ENCODE measurements at regions not wholly inside any gene's neighbourhood (a gene's known extent, or its start where the extent isn't known, plus 50 kb on each side); places are given as distances from the start of the nearest gene placed in this dataset.

DNA sequence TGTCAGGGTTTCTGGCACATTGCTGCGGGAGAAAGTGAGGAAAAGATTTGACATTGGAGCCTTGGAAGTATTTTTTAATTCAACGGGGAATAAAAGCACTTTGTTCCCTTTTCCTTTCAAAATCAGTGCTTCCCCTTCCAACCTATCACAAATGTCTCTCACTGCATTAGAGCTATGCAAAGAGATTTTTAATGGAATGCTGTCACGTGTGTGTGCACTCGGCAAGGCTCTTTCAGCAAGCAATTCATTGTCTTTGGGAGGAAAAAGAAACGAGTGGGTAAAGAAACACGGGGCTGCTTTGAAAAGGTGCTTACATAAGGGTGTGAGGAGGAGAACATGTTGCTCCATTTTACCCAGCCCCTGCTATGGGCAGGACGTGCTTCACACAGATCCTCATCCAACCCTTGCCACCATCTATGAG, 490.4 kb upstream of the PROK2 start:
- no peak overlapping the region for H3K9ac ChIP-seq (ENCODE audit: extremely low read depth, insufficient read length, low read length)
- H3K27ac Mint-ChIP-seq, result no peak overlapping the region
- H2BK120ac ChIP-seq (ENCODE audit: low read depth, low read length, poor library complexity, severe bottlenecking), result no peak overlapping the region

More for the DNA sequence above, 490.4 kb upstream of the PROK2 start:
- Histone ChIP-seq H3K79me1 (ENCODE audit: insufficient read depth, low read depth, low read length, poor library complexity, severe bottlenecking) (no peaks in the 10 kb centered on the region), H2AFZ (ENCODE audit: low read length) (no peak overlapping the region), H3K27me3 (ENCODE audit: insufficient read depth, low read length) (no peaks in the 10 kb centered on the region), H3K14ac (ENCODE audit: insufficient read depth, low read length) (no peak overlapping the region), H3K4ac (ENCODE audit: low read depth, low read length) (no peak overlapping the region), H4K8ac (replicated peaks; ENCODE audit: insufficient read length, low read depth, low read length) (no peak overlapping the region), H3K27ac (ENCODE audit: insufficient read length, low read depth, low read length) (no peak overlapping the region), H2BK15ac (ENCODE audit: low read depth, low read length) (no peak overlapping the region), H3K18ac (ENCODE audit: insufficient read length, low read depth, low read length) (no peak overlapping the region), H3K23me2 (ENCODE audit: insufficient read length, low read depth, low read length, poor library complexity, severe bottlenecking) (no peaks in the 10 kb centered on the region), H3K79me2 (ENCODE audit: insufficient read depth, low read length) (no peaks in the 10 kb centered on the region), H2BK12ac (ENCODE audit: insufficient read length, low read depth, low read length) (no peak overlapping the region), H4K20me1 (ENCODE audit: control insufficient read depth, insufficient read depth, insufficient read length) (no peaks in the 10 kb centered on the region), H3K4me2 (ENCODE audit: insufficient read depth, insufficient read length, low read length) (no peak overlapping the region), H2BK5ac (ENCODE audit: insufficient read length, low read length) (no peak overlapping the region), H2BK20ac (ENCODE audit: low read depth, low read length, poor library complexity, severe bottlenecking) (no peak overlapping the region), H2AK5ac (ENCODE audit: insufficient read length, low read length) (no peak overlapping the region), H3K4me1 (ENCODE audit: insufficient read depth, low read length) (no peaks in the 10 kb centered on the region; the same call in 1 of the 2 replicates), H3T11ph (ENCODE audit: low read length) (no peak overlapping the region), H3K9me3 (ENCODE audit: control insufficient read depth, low read depth, low read length) (no peaks in the 10 kb centered on the region), H3K56ac (ENCODE audit: insufficient read length, low read depth, low read length) (no peak overlapping the region), H3K23ac (ENCODE audit: insufficient read length, low read depth, low read length) (no peak overlapping the region), H4K5ac (ENCODE audit: insufficient read length, low read depth, low read length) (no peak overlapping the region), H4K91ac (ENCODE audit: insufficient read length, low read depth, low read length) (no peak overlapping the region)
- TF ChIP-seq, protein P1, sequence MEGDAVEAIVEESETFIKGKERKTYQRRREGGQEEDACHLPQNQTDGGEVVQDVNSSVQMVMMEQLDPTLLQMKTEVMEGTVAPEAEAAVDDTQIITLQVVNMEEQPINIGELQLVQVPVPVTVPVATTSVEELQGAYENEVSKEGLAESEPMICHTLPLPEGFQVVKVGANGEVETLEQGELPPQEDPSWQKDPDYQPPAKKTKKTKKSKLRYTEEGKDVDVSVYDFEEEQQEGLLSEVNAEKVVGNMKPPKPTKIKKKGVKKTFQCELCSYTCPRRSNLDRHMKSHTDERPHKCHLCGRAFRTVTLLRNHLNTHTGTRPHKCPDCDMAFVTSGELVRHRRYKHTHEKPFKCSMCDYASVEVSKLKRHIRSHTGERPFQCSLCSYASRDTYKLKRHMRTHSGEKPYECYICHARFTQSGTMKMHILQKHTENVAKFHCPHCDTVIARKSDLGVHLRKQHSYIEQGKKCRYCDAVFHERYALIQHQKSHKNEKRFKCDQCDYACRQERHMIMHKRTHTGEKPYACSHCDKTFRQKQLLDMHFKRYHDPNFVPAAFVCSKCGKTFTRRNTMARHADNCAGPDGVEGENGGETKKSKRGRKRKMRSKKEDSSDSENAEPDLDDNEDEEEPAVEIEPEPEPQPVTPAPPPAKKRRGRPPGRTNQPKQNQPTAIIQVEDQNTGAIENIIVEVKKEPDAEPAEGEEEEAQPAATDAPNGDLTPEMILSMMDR (conservative IDR thresholded peaks at IDR 0.05), result no peak
- H3K4me3 Mint-ChIP-seq, result no peak overlapping the region
- H3K4me1 Mint-ChIP-seq, result peaks cover 8 to 29% of the 10 kb centered on the region in 2 experiments
- no CpG with 5 or more reads among the region's 7 CpGs for WGBS (ENCODE audit: extremely low coverage, insufficient read length, low lambda C conversion rate)
- DNase-seq, result no peak
- peaks cover 4% of the 10 kb centered on the region for H3K27me3 Mint-ChIP-seq (ENCODE audit: low read depth)
- no peaks in the 10 kb centered on the region; a peak in 2 of 5 replicates for H3K9me3 Mint-ChIP-seq
- no peaks in the 10 kb centered on the region for H3K36me3 Mint-ChIP-seq (ENCODE audit: insufficient read depth in 1 of 3, low read depth in 3 of 3)

Measured in H9 (cell line).